GM19438 (cell line): ENCODE measurements at regions not wholly inside any gene's neighbourhood (a gene's known extent, or its start where the extent isn't known, plus 50 kb on each side); places are given as distances from the start of the nearest gene placed in this dataset.

Source experiments
- ATAC-seq: cut with Tn5 transposase; IDR thresholded peaks from one replicate; pipeline ENCODE4 v1.9.1; 2021; ENCODE audit warnings: low read depth; ENCODE audit not compliant: unreplicated experiment

GRCh38 chr1:9419369-9420041 is 119.8 kb upstream of the SLC25A33 start:
- no peak for ATAC-seq

GRCh38 chr1:9420835-9421532 is 118.3 kb upstream of the SLC25A33 start:
- no peak for ATAC-seq

- ATAC-seq = no peak
Measured at GRCh38 chr1:9421533-9421873, 117.8 kb upstream of the SLC25A33 start.

- no peak for ATAC-seq
Measured at GRCh38 chr1:9422321-9422720, 116.9 kb upstream of the SLC25A33 start.

DNA sequence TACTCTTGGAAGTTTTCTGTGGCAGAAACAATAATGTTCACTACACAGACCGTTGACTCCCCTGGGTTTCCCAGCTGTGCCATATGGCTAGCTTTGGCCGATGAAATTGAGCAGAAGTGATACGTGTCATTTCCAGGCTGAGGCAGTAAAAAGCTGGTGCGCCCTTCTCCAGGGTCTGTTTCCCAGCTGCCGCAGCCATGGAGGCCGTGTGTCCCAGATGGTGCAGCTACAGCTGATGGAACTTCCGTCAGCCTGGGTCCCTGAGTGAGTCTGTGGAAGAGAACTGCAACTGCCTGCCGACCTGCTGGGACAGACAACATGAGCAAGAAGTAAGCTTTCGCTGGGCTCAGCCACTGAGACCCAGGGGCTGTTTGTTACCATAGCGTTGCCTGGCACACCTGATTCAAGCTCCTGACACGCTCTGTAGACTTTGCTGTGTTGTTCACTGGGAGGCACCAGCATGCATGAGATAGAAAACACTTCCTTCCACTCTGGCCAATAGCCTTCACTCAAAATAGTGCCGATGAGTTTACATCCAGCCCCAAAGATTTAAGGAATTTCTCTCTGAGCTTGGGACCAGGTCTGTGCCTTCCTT is 116.3 kb upstream of the SLC25A33 start:
- ATAC-seq = no peak

DNA sequence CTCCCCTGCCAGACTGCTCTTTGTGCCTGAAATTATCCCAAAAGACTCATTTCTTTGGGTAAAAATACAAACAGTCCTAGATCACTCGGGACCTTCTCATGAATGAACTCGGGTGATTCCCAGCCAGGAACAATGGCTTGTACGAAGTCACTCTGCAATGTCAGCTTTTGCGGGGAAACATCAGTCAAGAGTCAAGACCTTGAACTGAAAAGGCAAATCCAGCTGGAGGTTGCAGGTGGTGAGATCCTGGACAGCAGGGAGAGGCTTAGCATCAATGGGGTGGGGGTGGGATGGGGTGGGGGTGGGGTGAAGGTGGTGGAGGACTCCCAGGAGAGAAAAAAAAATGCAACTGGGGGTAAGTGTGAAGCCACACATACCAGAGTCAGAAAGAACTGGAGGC is 115.0 kb upstream of the SLC25A33 start:
- no peak for ATAC-seq

DNA sequence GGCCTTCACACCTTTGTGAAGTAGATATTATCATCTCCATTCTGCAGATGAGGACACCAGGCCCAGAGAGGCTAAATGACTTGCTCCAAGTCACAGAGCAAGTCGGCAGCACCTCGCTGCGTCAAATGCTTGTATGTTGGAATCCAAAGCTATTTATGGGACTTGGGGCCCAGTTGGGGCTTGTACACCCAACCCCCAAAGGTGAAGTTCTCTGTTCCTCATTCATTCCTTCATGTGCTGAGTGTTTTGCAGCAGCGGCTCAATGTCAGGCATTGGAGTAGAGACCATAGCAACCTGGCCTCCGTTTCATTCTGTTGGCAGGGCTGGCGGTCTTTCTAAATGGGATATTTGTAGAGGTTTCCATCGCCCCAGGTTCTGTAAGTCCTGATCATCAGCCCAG is 113.4 kb upstream of the SLC25A33 start:
- ATAC-seq = peak; percentile 4

DNA sequence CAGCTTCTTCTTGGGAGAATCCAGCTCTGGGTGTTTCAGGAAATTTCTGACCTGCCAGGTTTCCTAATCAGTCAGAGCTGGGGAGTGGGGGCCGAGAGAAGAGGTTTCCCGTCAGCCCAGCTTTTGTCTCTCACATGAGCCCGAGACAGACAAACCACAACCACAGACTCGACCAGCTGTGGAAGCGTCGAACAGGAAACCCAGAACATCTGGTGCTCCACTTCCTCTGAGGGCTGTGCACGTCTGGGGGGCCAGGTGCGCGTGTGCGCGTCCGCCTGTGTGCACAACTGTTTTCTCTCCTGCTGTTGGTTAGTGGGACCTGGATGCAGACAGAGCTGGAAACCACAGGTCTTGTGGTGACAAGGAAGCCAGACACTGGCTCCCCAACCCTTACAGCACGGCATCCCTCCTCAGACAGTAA is 113.0 kb upstream of the SLC25A33 start:
- ATAC-seq = peak; percentile 65

- no peak for ATAC-seq
Measured at GRCh38 chr1:9427388-9427787, 111.9 kb upstream of the SLC25A33 start.

DNA sequence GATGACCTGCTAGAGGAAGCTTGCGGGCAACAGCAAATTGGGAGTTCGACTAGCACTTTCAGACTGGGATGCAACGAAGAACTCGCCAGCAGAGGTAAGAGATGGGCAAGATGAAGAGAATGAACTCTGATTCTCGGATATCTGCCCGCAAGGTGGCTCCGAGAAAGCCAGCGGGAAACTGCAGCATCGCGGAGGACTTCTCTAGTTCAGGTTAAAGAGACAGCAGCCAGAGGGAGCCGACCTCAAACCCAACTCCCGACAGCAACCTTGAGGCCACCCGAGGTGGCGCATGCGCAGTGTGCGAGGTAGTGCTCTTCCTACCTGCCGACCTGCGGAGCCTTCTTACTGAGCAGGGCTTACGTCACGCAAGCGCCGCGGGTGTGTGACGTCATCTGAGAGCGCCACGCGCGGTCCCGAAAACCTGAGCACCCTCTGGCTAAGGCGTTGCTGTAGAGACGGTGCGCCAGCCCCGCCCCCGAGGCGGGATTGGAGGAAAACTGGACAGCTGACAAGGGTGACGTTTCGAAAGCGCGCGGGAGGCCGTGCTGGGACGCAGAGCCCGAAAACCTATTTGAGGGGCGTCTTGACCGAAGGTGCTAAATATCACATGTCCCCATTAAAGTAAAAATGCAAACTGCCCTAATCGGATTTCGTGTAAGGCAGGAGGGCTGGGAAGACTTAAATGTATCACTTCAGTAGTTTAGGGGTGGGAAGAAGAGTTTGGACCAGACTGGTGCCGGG is 110.5 kb upstream of the SLC25A33 start:
- peak; percentile 74 for ATAC-seq

- no peak for ATAC-seq
Measured at GRCh38 chr1:9429342-9429711, 109.9 kb upstream of the SLC25A33 start.

DNA sequence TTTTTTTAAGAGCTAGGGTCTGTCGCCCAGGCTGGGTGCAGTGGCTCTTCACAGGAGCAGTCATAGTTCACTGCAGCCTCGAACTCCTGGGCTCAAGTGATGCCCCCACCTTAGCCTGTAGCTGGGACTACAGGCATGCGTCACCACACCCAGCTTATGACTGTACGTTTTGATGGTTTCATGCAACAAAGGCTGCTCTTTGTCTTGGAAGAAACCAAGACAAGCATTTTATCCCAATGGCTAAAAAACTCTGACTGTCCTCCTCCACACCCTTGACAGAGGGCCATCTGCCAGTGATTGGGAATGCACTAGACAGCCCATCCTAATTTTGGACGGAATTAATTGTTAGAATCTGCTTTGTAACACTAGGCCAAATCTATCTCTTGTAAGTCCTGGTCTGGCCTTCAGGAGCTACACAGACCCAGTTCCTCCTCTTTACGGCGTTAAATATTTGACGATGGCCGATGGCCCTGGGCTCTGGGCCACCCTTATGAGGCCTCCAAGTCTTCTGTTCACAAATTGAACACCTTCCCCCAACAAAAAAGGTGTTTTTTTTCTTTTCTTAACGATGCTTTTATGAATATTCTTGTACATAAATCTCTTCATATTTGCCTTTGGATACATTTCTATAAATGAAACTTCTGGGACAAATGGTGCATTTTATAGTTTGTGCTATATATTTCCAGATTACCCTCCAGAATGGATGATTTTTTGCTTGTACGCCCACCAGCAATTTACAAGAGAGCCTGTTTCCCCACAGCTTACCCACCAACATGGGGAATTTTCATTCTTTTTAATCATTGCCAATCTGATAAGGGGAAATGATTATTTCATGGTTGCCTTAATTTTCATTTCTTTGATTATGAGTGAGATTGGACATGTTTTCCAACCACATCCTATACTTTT is 104.8 kb upstream of the SLC25A33 start:
- no peak for ATAC-seq

- no peak for ATAC-seq
Measured at GRCh38 chr1:9435153-9435636, 104.1 kb upstream of the SLC25A33 start.

- ATAC-seq = no peak
Measured at GRCh38 chr1:9435854-9436640, 103.2 kb upstream of the SLC25A33 start.

GRCh38 chr1:9437961-9438430 is 101.3 kb upstream of the SLC25A33 start:
- no peak for ATAC-seq

DNA sequence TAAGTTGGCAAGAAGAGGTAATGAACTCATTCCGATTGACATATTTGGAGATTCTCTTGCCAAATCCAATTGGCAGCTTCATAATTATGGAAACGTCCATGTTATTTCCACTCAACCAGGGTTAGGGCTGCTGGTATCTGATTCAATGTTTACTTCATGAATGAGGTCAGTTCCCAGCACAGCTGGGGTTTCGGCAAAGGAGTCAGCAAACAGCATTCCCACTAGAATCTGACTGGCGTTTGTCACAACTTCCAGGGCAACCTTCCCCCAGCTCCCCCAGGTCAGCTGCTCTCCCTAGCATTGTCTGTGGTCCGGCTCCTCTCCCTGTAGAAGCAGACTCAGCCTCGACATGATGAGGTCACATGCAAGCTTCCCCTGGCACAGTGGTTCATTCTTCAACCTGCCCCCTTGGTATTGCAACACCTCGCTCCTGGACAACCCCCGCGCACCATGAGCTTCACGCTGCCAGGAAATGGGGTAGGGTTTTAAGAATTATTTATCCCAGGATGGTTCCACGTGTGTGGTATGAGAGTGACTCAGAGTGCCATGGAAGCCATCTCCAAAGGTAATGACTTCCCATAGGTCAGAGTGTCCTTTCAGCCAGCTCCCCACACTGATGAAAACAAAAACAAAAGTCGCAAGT is 100.7 kb upstream of the SLC25A33 start:
- ATAC-seq = no peak

GRCh38 chr1:9439074-9439761 is 100.0 kb upstream of the SLC25A33 start:
- no peak for ATAC-seq

DNA sequence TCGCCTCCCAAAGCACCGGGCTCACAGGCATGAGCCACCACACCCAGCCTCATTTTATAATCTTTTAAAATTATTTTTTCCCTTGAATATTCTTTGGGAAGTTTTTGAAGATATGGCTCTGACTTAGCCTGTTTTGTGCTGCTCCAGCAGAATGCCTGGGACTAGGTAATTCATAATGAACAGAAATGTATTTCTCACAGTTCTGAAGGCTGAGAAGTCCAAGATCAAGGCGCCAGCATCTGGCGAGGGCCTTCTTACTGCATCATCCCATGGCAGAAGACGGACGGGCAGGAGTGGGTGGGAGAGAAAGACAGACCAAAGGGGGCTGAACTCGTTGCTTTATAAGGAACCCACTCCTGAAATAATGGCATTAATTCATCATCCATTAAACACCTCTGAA is 99.0 kb upstream of the SLC25A33 start:
- no peak for ATAC-seq
